Activated B cell treated with CpG ODN at 0.5 μM for 24 hours (primary cell): ENCODE measurements at regions not wholly inside any gene's neighbourhood (a gene's known extent, or its start where the extent isn't known, plus 50 kb on each side); places are given as distances from the start of the nearest gene placed in this dataset.

Experiments
- ATAC-seq: fragments of 200-7000 bp; cut with Tn5 transposase; one replicate; pipeline ENCODE4 v1.10.0; 2021; ENCODE audit warnings: low read depth, mild to moderate bottlenecking, moderate library complexity
- CTCF ChIA-PET: fragments of 350-600 bp; sonication (Branson Sonifier 250); formaldehyde crosslinking; loops from one replicate; lab custom pipeline; 2021; ENCODE audit warnings: antibody characterized with exemption; lab: Charles Lee
- POLR2A ChIA-PET: fragments of 350-600 bp; sonication (Branson Sonifier 250); formaldehyde crosslinking; loops from one replicate; lab custom pipeline; 2021; ENCODE audit warnings: antibody characterized with exemption; lab: Charles Lee
- DNase-seq: peaks from one replicate; pipeline ENCODE4 v3.0.0; 2022
- H3K27ac Mint-ChIP-seq: one replicate; pipeline ENCODE4 v1.8.0; 2020; ENCODE audit warnings: mixed read lengths
- H3K27me3 Mint-ChIP-seq: one replicate; pipeline ENCODE4 v1.8.0; 2021; ENCODE audit warnings: mixed read lengths
- H3K36me3 Mint-ChIP-seq: one replicate; pipeline ENCODE4 v1.8.0; 2021; ENCODE audit warnings: low read depth, mixed read lengths
- H3K4me1 Mint-ChIP-seq: one replicate; pipeline ENCODE4 v1.8.0; 2021; ENCODE audit warnings: mixed read lengths
- H3K4me3 Mint-ChIP-seq: one replicate; pipeline ENCODE4 v1.8.0; 2020; ENCODE audit warnings: mild to moderate bottlenecking, mixed read lengths
- H3K9me3 Mint-ChIP-seq: one replicate; pipeline ENCODE4 v1.8.0; 2020; ENCODE audit warnings: mixed read lengths
- CTCF ChIP-seq: fragments of 200-600 bp; IDR thresholded peaks from one replicate; pipeline ENCODE4 v1.8.0; 2022; ENCODE audit warnings: antibody characterized with exemption, mild to moderate bottlenecking
- intact Hi-C: fragments of 100-400 bp; cut with micrococcal nuclease; formaldehyde crosslinking; loops from one replicate; pipeline ENCODE4 v1.15.1; 2024

- H3K27ac Mint-ChIP-seq: no peak overlapping the region
- no peak for TF ChIP-seq CTCF
- H3K9me3 Mint-ChIP-seq: no peaks in the 10 kb centered on the region
- CTCF ChIA-PET: no interaction called here
- intact Hi-C loops: no loop called here
- POLR2A ChIA-PET: no interaction called here
- DNase-seq (no peak), ATAC-seq (no peak)
- H3K36me3 Mint-ChIP-seq: no peaks in the 10 kb centered on the region
- H3K4me3 Mint-ChIP-seq: no peak overlapping the region
- no peaks in the 10 kb centered on the region for H3K4me1 Mint-ChIP-seq
- H3K27me3 Mint-ChIP-seq: peaks cover 8% of the 10 kb centered on the region
Observed at GRCh38 chr12:25833657-25834056, 124.8 kb upstream of the RASSF8 start.

GRCh38 chr12:25835385-25835784, 123.1 kb upstream of the RASSF8 start:
- peaks cover 7% of the 10 kb centered on the region for H3K27me3 Mint-ChIP-seq
- H3K36me3 Mint-ChIP-seq: no peaks in the 10 kb centered on the region
- no peak for DNase-seq
- CTCF ChIA-PET: interaction anchor here (0.5 kb wide), 1 partner anchor 280 kb away, joined by 4 read pairs; no protein-coding TSS in a partner anchor
- H3K9me3 Mint-ChIP-seq: no peaks in the 10 kb centered on the region
- H3K4me3 Mint-ChIP-seq: no peak overlapping the region
- no peak for ATAC-seq
- intact Hi-C loops: no loop called here
- no peaks in the 10 kb centered on the region for H3K4me1 Mint-ChIP-seq
- no peak for TF ChIP-seq CTCF
- H3K27ac Mint-ChIP-seq: no peak overlapping the region
- POLR2A ChIA-PET: no interaction called here

GRCh38 chr12:25838007-25838406, 120.5 kb upstream of the RASSF8 start:
- POLR2A ChIA-PET: no interaction called here
- CTCF ChIA-PET: no interaction called here
- no peak overlapping the region for H3K27ac Mint-ChIP-seq
- H3K36me3 Mint-ChIP-seq: no peaks in the 10 kb centered on the region
- ATAC-seq: no peak
- no peak for DNase-seq
- H3K27me3 Mint-ChIP-seq: peaks cover 5% of the 10 kb centered on the region
- no peak overlapping the region for H3K4me3 Mint-ChIP-seq
- TF ChIP-seq CTCF: no peak
- intact Hi-C loops: no loop called here
- H3K4me1 Mint-ChIP-seq: no peaks in the 10 kb centered on the region
- no peaks in the 10 kb centered on the region for H3K9me3 Mint-ChIP-seq

GRCh38 chr12:25839470-25839869, 119.0 kb upstream of the RASSF8 start:
- H3K9me3 Mint-ChIP-seq: no peaks in the 10 kb centered on the region
- CTCF ChIA-PET: no interaction called here
- H3K4me3 Mint-ChIP-seq: no peak overlapping the region
- H3K27me3 Mint-ChIP-seq: peaks cover 5% of the 10 kb centered on the region
- ATAC-seq (no peak), DNase-seq (no peak)
- H3K27ac Mint-ChIP-seq: no peak overlapping the region
- no peak for TF ChIP-seq CTCF
- H3K4me1 Mint-ChIP-seq: no peaks in the 10 kb centered on the region
- POLR2A ChIA-PET: no interaction called here
- intact Hi-C loops: no loop called here
- no peaks in the 10 kb centered on the region for H3K36me3 Mint-ChIP-seq

- Mint-ChIP-seq H3K4me1 (no peaks in the 10 kb centered on the region), H3K9me3 (no peaks in the 10 kb centered on the region), H3K4me3 (no peak overlapping the region), H3K36me3 (no peaks in the 10 kb centered on the region), H3K27me3 (no peaks in the 10 kb centered on the region), H3K27ac (no peak overlapping the region)
- CTCF ChIA-PET: no interaction called here
- DNase-seq: no peak
- POLR2A ChIA-PET: no interaction called here
- TF ChIP-seq CTCF: no peak
- ATAC-seq: no peak
- intact Hi-C loops: no loop called here
Observed at GRCh38 chr12:25840678-25841465, 117.6 kb upstream of the RASSF8 start.
